Endothelial cell of umbilical vein (primary cell): ENCODE measurements at regions not wholly inside any gene's neighbourhood (a gene's known extent, or its start where the extent isn't known, plus 50 kb on each side); places are given as distances from the start of the nearest gene placed in this dataset.
"Not testable (repeated sequence)": the region's sequence is repeated elsewhere in the genome, so short reads cannot be mapped to it uniquely, and the experiment has no call there.

ENCODE experiments used
- JUN ChIP-seq: IDR thresholded peaks from 2 replicates; pipeline ENCODE4 v1.6.1; 2011; ENCODE audit warnings: borderline replicate concordance, low read depth; ENCODE audit not compliant: insufficient read length, insufficient read depth
- POLR2A ChIP-seq: IDR thresholded peaks from 2 replicates; pipeline ENCODE4 v1.6.1; 2012; ENCODE audit warnings: low read depth, mild to moderate bottlenecking, control low read depth, low read length
- TF ChIP-seq, protein P1 (sequence below), 2 donors: IDR thresholded peaks; 1 replicate in 1 of 2; 2 replicates in 1 of 2; pipeline ENCODE4 v1.5.1; 2011; ENCODE audit warnings: low read length in 2 of 2, mild to moderate bottlenecking in 2 of 2, moderate library complexity in 2 of 2, control low read depth in 1 of 2, inconsistent platforms in 1 of 2, low read depth in 1 of 2; ENCODE audit not compliant: insufficient read depth in 1 of 2; ENCODE audit errors: extremely low read depth in 1 of 2
- TF ChIP-seq, protein P2 (sequence below): IDR thresholded peaks from 2 replicates; pipeline ENCODE4 v1.6.1; 2011; ENCODE audit not compliant: insufficient read depth, insufficient read length

DNA sequence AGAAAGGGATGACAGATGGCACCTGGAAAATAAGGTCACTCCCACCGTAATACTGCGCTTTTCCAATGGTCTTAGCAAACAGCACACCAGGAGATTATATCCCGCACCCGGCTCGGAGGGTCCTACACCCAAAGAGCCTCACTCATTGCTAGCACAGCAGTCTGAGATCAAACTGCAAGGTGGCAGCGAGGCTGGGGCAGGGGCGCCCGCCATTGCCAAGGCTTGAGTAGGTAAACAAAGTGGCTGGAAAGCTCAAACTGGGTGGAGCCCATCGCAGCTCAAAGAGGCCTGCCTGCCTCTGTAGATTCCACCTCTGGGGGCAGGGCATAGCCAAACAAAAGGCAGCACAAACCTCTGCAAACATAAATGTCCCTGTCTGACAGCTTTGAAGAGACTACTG is 953.8 kb upstream of the EPHA6 start:
- TF ChIP-seq, protein P1, sequence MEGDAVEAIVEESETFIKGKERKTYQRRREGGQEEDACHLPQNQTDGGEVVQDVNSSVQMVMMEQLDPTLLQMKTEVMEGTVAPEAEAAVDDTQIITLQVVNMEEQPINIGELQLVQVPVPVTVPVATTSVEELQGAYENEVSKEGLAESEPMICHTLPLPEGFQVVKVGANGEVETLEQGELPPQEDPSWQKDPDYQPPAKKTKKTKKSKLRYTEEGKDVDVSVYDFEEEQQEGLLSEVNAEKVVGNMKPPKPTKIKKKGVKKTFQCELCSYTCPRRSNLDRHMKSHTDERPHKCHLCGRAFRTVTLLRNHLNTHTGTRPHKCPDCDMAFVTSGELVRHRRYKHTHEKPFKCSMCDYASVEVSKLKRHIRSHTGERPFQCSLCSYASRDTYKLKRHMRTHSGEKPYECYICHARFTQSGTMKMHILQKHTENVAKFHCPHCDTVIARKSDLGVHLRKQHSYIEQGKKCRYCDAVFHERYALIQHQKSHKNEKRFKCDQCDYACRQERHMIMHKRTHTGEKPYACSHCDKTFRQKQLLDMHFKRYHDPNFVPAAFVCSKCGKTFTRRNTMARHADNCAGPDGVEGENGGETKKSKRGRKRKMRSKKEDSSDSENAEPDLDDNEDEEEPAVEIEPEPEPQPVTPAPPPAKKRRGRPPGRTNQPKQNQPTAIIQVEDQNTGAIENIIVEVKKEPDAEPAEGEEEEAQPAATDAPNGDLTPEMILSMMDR (IDR thresholded peaks at IDR 0.05; ENCODE audit: extremely low read depth in 1 of 2, insufficient read depth in 1 of 2, low read depth in 1 of 2, low read length in 2 of 2): not testable (repeated sequence)
- not testable (repeated sequence) for TF ChIP-seq JUN, POLR2A
- TF ChIP-seq, protein P2, sequence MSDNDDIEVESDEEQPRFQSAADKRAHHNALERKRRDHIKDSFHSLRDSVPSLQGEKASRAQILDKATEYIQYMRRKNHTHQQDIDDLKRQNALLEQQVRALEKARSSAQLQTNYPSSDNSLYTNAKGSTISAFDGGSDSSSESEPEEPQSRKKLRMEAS: not testable (repeated sequence)
